GM12873 (cell line): ENCODE measurements at regions not wholly inside any gene's neighbourhood (a gene's known extent, or its start where the extent isn't known, plus 50 kb on each side); places are given as distances from the start of the nearest gene placed in this dataset.

Experiments used
- TF ChIP-seq, protein P1 (sequence below): IDR thresholded peaks from 2 replicates; pipeline ENCODE4 v1.5.1; 2012; ENCODE audit warnings: low read depth, mild to moderate bottlenecking, moderate library complexity, low read length, control low read depth; ENCODE audit not compliant: insufficient read depth; ENCODE audit errors: missing control alignments

DNA sequence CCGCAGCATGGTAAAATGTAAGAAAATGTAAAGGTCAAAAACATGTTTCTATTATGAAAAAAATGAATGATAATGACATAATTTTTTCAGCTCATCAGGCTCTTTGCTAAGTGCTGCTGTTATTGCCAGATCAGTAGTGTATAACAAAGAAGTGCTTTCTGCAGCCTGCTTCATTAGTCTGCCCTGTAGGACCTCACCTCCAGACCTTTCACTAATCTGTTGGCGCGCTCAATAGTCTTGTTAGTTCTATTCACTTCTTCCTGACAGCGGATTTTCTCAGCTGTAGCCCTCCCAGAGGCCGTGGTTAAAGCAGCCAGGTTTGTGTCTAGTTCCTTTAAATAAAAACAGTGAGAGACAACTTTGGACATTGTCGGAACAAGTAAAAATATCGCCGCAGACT, 97.7 kb downstream of the CDCA7 start:
- TF ChIP-seq, protein P1, sequence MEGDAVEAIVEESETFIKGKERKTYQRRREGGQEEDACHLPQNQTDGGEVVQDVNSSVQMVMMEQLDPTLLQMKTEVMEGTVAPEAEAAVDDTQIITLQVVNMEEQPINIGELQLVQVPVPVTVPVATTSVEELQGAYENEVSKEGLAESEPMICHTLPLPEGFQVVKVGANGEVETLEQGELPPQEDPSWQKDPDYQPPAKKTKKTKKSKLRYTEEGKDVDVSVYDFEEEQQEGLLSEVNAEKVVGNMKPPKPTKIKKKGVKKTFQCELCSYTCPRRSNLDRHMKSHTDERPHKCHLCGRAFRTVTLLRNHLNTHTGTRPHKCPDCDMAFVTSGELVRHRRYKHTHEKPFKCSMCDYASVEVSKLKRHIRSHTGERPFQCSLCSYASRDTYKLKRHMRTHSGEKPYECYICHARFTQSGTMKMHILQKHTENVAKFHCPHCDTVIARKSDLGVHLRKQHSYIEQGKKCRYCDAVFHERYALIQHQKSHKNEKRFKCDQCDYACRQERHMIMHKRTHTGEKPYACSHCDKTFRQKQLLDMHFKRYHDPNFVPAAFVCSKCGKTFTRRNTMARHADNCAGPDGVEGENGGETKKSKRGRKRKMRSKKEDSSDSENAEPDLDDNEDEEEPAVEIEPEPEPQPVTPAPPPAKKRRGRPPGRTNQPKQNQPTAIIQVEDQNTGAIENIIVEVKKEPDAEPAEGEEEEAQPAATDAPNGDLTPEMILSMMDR: no peak

DNA sequence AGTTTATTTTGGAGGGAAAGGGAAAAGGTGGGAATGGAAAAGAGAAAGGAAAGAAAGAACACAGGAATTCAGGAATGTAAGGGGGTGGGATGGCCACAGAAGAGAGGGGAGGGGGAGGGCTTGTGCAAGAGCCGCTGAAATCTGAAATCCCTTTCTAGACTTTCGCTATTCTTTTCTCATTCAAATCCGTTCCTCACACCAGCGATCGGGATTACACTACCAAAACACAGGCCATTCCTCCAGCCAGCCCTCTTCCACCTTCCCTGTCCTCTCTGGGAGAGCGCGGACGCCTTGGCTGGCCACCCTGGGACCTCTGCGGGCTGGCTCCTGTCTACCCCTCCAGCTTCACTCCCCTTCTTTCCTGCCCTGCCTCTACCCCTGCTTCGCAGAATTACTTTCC, 102.3 kb downstream of the CDCA7 start:
- TF ChIP-seq, protein P1: no peak

DNA sequence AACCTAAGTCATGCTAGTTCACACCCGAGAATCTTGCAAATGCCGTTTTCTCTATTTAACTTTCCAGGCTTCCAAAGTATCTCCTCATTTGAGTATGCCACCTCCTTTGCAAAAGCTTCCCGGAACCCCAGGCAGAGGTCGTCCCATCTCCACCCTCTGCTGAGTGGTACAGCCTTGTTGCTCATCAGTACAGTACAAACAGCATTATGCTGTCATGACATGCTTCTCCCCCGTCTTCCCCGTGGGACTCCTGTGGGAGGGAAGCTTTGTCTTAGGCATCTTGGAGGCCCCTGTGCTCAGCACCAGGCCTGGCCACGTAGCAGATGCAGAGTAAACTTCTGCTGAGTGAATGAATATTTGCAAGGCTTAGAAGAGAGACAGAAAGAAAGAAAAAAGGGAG, 102.7 kb downstream of the CDCA7 start:
- TF ChIP-seq, protein P1: no peak

DNA sequence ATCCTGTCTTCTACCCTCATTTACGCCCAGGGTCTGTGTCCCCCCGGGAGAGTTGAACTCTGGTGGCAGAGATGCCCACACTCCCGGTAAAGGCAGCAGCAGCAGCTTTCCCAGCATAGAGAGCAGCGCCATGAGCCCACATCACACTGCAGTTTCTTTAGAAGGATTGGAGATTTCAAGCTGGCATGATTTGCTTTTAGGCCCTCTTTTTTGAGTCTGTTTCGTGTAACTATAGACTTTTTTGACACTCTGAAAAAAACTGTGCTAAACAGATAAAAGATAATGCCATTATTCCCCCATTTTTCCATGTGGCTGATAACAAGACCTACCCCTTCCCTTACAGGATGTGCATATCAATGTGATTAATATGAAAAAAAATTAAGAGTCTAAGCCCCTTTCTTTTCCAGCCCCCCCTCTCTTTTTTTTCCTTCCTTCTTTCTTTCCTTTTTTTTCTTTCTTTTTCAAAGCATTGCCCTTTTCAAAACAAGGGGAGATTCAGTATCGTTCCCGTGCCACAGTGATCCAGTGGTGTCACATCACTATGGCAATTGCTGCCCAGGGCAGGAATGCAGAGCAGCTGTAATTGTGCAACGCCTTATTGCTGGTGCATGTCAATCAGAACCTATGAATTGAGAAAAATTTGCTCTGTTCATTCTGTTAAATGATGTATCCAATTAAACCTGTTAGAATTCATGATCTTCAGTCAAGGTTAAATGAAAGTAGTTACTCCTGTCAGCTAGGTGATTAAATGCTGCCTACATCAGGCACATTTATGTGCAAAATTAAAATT, 104.5 kb downstream of the CDCA7 start:
- TF ChIP-seq, protein P1: no peak

DNA sequence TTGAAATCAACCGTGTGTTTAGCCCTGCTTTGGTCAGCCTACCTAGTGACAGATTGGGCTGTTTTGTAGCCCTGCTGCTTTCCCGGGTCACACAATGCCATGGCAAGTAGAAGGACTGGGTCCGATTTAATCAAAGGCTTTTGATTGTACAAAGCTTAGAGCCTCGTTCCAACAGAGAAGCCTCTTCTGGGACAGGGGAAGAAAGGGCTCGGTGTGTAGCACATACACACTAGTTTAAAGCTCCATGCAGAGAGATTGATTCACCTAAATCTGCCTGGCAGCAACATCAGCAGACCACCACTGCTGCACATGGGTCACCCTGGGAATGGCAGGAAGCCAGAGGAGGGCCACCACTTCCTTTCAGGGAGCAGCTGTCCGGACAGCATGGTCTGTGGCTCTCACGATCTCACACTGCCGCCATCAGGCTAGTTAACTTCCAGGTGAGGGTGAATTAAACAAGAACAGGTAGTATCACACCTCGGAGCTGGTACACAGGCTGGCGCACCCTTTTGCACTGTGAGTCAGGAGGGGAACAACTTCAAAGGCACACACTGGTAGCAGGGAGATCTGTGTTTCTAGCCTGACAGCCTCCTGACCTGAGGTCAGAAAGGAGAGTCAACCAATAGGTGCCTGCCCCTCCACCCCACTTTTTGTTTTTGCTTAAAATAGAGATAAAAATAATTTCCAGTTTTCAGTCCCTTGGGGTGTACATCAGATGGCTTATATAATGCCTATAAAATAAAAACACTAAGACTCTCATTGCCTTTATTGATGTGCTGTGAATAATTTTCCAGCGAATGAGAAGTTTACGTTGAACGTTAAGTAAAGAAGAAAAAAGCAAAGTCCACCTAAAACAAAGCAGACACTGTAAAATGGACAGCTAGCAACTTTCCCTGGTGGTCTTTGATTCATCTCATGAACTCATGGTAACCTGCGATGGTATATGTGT, 108.5 kb downstream of the CDCA7 start:
- TF ChIP-seq, protein P1: no peak

DNA sequence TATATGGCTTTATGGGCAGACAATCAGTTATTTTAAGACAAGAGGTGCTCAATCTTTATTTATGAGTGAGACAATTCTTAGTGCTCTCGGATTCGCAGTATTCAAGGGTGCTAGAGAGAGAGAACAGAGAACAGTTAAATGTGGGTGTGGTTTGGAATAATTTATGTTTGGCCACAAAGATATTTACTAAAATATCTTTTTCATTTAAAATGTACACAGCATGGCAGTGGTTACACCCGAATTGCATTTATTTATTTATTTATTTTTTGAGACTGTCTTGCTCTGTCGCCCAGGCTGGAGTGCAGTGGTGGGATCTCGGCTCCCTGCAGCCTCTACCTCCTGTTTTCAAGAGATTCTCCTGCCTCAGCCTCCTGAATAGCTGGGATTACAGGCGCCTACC, 109.2 kb downstream of the CDCA7 start:
- TF ChIP-seq, protein P1: no peak

DNA sequence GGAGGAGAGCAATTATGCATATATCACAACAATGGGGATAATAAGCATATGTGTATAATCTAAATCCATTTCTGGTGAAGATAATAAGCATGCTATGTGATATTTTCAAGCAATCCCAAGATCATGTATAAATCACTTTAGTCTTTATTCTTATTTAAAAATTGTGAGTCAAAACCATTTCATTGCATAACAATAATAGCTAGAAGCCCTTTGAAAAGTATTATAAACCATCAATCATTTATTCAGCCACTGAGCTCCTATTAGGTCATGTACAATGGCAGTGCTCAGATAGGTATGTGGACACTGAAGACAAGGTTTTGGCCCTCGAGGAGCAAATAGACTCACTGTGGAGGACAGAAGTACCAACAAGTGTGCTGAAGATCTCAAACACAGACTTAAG, 113.1 kb downstream of the CDCA7 start:
- TF ChIP-seq, protein P1: no peak
